Activated CD4-positive, CD25-positive, alpha-beta regulatory T cell treated with anti-CD3 and anti-CD28 coated beads, Interleukin-2, amount 50 U/mL, for 24 hours (primary cell): ENCODE measurements at regions not wholly inside any gene's neighbourhood (a gene's known extent, or its start where the extent isn't known, plus 50 kb on each side); places are given as distances from the start of the nearest gene placed in this dataset.
"Not testable (repeated sequence)": the region's sequence is repeated elsewhere in the genome, so short reads cannot be mapped to it uniquely, and the experiment has no call there.

Source experiments
- ATAC-seq, 2 donors: fragments of 150-1000 bp; cut with Tn5 transposase; one replicate each; pipeline ENCODE4 v1.10.0; 2021; ENCODE audit warnings: mild to moderate bottlenecking in 1 of 2, moderate library complexity in 1 of 2

DNA sequence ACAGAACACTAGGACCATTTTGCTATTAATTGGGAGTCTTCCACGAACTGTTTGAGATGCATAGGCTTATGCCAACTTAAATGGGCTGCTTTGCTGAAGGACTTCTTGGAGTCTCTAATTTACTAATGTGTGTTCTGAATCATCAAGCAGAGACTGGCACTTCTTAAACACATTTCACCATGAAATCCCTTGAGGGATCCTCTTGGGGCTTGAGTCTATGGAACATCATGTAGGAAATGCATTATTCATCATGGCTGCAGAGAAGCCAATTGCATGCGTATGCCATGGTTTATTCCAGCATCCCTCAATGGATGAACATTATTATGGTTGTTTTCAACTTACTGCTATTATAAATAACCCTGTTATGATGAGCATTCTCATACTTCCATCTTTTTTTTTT lies 73.4 kb downstream of the FGD2 start:
- ATAC-seq, result no peak

DNA sequence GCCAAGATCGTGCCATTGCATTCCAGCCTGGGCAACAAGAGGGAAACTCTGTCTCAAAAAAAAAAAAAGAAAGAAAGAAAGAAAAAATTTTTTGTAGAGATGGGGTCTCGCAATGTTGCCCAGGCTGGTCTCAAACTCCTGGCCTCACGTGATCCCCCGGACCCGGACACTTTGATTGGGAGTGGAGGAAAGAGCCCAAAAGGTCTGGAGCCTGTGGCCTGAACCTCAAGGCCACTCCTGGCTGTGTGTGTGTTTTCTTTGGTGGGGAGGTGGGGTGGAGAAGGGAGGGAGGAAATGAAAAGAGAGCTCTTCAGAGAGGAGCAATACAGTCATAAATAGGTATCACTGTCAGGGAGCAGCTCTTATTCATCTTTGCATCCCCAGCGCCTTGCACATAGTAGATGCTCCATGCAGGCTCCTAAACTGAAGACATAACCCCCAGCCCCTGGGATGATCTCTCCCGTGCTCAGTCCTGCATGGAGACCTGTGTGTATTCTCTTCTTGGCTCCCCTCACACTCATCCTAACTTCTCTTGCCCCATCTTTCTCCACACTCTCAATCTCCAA lies 75.7 kb downstream of the FGD2 start:
- ATAC-seq, result no peak

DNA sequence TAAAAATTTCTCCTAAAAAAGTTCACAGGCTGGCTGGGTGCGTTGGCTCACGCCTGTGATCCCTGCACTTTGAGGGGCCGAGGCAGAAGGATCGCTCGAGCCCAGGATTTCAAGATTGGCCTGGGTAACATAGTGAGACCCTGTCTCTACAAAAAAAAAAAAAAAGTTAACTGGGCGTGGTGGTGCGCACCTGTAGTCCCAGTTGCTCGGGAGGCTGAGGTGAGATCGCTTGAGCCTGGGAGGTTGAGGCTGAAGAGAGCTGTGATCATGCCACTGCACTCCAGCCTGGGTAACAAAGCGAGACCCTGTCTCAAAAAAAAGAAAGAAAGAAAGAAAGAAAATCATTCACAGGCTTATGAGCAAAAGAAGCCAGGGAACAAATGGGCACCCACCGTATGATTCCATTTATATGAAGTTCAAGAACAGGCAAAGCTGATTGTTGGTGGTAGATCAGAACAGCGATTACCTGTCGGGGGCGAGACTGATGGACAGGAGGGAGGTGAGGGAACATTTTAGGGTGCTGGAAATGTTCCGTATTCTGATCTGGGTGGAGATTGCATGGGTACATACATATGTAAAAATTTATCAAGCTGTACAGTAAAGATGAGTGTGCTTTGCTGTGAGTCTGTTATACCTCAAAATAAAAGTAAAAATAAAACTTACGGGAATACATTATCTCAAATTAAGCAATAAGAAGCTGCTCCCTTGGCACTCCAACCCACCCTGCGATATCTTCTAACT lies 77.1 kb downstream of the FGD2 start:
- ATAC-seq, result no peak

DNA sequence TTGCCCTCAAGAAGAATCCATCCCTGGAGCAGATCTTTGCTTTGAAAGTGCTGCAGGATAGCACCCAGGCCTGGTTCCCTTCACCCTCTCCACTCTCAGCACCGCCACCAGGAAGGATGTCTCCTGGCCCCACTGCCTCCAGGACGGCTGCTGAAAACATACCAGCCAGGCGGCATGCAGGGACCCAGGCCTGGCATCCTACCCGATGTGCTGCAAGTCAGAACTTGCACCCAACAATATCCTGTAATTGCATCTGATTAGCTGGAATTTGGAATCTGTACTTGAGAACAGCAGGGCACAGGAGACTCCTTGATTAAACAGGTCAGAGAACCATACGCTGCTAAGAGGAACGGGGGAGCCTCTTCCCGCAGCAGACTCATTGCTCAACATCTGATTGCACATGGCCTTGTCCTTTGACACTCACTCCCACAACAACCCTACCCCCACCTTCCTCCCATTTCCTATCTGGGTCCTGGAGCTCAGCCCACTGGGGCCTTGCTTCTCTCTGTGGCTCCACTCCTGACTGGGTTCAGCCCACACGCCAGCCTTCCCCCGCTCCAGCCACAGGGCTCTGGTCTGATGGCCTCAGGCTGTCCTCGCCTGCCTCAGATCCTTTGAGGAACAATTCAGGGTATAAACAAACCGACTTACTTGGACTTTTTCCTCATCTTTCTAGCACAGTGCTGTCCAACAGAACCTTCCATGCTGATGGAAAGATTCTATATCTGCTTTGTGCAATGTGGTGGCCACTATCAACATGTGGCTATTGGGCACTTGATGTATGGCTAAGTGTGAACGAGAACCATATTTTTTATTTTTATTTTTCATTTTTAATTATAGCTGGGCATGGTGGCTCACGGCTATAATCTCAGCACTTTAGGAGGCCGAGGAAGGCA lies 78.0 kb downstream of the FGD2 start:
- no peak for ATAC-seq

DNA sequence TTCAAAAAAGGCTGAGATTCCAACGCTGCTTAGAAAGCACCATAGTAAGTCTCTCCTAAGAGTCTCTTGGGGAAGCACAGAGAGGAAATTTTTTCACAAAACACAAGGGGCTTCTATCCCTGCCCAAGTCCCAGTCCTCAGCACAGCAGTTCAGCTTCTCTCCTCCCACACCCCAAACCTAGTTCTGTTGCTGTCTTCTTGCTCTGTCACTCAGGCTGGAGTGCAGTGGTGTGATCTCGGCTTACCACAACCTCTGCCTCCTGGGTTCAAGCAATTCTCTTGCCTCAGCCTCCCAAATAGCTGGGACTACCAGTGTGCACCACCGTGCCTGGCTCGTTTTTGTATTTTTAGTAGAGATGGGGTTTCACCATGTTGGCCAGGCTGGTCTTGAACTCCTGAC lies 79.2 kb downstream of the FGD2 start:
- not testable (repeated sequence) for ATAC-seq

DNA sequence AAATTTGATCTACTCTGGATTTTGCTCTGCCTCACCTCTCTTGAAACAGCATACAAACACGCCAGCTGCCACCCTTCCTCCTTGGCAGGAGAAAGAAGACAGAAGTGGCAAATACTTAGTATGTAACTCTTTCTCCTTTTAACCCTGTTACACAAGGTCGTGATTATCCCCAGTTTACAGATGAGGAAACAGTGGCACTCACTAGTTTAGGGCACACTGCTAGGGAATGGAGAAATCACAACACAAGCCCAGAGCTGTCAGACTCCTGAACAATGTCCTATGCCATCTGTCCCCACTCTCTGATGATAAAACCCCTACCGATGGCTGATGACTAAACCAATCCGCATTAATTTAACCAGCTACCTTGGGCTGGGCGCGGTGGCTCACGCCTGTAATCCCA lies 79.7 kb downstream of the FGD2 start:
- ATAC-seq, result no peak

DNA sequence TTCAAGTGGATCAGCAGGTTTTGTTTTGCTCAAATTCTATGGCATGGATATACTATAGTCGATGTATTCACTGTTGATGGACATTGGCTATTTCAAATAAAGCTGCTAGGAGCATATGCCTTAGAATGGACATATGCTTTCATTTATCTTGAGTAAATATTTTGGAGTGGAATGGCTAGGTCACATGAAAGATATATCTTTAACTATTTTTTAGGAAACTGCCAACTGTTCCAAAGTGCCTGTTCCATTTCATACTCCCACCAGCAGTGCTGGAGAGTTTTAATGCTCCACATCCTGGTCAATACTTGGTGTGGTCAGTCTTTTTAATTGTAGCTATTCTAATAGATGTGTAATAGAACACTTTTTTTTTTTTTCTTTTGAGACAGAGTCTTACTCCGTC lies 81.1 kb upstream of the PIM1 start:
- no peak for ATAC-seq

DNA sequence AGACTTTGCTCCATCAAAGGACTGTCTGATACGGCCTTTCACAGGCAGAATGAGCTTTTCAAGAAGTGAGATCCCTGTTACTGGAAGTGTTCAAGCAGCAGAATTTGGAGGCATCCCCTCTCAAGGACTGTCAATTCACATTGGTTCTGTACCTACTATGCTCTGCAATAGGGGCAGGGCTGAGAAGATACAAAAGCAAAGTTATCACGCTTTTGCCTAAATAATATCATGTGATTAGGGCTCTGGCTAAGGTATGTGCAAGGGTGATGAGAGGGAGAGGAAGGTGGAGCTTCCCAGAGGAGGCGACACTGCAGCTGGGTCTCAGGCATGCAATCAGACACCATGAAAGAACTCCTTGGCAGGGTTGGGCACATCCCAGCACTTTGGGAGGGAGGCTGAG lies 80.2 kb upstream of the PIM1 start:
- no peak for ATAC-seq

DNA sequence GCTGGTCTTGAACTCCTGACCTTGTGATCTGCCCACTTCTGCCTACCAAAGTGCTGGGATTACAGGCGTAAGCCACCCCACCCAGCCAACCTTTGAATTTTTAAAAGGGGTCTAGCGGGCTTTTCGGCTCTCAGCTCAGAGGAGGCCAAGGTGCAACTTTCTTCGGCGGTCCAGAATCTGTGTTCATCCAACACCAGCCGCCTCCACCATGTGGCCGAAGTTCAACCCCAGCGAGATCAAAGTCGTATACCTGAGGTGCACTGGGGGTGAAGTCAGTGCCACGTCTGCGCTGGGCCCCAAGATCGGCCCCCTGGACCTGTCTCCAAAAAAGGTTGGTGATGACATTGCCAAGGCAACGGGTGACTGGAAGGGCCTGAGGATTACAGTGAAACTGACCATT lies 78.8 kb upstream of the PIM1 start:
- ATAC-seq, result not testable (repeated sequence)

DNA sequence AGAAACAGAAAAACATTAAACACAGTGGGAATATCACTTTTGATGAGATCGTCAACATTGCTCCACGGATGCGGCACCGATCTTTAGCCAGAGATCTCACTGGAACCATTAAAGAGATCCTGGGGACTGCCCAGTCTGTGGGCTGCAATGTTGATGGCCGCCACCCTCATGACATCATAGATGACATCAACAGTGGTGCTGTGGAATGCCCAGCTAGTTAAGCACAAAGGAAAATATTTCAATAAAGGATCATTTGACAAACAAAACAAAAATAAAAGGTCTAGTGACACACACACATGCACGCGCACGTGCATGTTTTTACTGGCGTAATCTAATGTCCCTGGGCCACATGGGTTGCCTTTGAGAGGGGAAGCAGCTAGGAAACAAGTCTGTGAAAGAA lies 78.4 kb upstream of the PIM1 start:
- not testable (repeated sequence) for ATAC-seq

DNA sequence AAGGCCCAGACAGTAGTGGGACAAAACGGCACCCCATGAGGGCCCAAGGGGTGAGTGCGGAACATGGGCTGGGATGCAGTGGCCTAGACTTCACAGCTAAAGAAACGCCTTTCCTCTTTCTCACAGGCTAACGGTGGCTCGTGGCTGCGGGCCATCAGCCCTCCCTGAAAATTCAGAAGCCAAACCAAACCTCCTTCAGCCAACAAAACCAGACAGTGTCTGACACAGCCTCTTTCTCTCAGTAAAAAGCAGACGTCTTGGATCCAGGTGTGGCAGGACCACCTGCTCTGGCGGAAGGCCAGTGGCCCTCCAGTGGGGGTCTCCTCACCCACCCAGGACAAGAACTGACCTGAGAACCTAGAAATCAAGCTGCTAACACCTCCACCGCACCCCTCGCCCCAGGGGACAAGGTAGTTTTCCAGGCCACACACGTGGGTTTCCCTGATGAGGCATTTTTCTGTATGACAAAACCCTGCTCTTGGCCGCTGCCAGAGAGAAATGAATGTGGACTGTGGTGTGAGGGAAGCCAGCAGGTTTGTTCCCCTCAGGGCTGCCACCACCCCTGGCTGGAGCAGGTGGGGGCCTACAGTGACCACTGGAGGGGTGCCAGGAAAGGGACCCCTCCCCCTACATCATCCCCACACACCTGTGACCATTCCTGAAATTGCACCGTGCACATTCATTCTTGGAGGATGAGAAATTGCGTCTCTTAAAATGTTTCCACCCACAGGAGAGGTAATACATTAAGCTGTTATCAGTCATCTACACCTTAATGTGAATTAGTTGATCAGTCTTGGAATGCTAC lies 76.8 kb upstream of the PIM1 start:
- ATAC-seq, result no peak

DNA sequence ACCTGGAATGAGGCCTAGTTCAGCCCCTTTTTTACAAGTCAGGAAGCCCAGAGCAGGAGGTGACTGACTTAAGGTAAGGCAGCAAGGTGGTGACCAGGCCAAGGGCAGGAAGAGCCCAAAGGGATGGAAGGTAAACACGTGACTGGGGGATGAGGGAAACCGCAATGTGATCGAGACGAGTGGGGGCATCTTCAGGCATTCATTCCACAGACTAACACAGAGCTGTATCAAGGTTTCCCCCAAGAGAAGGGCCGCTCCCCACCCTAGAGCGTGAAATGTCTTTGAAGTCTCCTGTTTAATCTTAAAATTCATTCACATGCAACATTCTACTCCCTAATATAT lies 76.3 kb upstream of the PIM1 start:
- no peak for ATAC-seq

DNA sequence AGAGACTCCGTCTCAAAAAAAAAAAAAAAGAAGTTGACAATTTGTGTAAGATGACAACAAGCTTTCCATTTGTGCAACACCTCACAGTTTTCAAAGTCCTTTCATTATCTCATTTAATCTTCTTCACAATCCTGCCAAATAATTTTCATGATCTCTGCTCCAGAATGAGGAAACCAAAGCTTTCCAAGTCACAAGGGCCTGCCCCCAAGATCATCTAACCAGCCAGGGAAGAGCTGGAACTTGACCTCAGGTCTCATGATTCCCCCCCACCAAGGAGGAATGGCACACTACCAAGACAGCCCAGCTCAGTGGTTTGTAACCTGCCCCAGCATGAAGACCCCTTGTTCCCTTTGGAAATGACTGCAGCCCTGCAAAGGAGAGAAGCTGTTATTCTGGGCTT lies 74.0 kb upstream of the PIM1 start:
- no peak for ATAC-seq

DNA sequence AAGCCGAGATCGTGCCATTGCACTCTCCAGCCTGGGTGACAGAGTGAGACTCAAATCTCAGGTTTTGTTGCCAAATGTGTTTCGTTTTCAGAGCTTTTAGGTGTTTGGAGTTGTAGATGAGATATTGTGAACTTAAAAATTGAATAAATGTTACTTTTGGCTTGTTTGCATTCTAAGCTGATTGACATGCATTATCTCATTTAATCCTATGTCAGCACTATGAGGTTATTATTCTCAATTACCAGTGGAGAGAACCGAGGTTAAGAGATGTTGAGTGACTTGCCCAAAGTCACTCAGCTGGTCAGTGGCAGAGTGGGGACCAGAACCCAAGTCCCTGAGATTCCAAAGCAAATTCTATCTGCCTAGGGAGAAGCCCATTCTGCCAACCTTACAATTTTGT lies 72.6 kb upstream of the PIM1 start:
- no peak for ATAC-seq

DNA sequence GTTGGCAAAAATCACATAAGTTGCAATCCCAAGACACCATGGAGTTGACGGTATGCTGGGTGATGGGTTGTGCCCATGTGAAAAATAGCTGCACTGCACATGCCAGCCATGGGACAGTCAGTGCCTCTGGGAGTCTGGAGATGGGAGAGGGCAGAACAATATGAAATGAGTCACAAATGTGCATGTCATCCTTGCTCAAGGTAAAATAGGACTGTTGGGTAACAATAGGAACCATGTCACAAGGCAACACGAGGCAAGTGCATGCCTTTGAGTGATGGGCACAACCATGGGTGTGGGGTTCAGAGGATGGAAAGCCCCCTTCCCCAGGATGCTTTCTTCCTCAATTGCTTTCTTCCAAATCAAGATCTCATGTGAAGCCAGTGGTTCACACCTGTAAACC lies 70.5 kb upstream of the PIM1 start:
- no peak for ATAC-seq

DNA sequence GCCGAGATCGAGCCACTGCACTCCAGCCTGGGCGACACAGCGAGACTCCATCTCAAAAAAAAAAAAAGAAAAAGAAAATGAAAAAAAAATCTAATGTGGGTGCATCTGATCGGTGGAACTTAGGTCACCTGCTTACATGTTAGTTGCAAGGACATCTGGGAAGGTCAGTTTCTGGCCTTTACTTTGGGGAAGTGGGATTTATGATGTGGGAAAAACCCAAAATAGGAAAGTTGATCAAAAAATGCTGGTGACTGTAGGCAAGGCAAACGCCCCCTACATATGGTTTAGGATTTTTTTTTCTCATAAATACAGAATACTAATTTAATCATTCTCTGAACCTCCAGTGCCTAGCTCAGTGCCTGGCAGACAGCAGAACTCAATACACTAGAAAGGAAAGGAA lies 69.2 kb upstream of the PIM1 start:
- no peak for ATAC-seq

DNA sequence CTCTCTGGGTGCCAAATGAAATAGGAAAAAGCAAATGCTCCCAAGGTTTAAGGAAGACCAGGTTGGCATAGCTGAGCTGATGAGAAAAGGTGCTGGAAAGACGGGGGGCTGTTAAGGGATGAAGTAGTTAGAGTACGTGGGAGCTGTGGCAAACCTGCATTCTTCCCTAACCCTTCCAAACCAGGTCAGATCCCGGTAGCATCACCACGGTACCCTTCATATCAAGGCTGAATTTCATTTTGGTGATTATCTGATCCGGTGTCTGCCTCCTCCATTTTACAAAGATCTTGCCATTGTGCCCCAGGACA lies 68.0 kb upstream of the PIM1 start:
- no peak for ATAC-seq

DNA sequence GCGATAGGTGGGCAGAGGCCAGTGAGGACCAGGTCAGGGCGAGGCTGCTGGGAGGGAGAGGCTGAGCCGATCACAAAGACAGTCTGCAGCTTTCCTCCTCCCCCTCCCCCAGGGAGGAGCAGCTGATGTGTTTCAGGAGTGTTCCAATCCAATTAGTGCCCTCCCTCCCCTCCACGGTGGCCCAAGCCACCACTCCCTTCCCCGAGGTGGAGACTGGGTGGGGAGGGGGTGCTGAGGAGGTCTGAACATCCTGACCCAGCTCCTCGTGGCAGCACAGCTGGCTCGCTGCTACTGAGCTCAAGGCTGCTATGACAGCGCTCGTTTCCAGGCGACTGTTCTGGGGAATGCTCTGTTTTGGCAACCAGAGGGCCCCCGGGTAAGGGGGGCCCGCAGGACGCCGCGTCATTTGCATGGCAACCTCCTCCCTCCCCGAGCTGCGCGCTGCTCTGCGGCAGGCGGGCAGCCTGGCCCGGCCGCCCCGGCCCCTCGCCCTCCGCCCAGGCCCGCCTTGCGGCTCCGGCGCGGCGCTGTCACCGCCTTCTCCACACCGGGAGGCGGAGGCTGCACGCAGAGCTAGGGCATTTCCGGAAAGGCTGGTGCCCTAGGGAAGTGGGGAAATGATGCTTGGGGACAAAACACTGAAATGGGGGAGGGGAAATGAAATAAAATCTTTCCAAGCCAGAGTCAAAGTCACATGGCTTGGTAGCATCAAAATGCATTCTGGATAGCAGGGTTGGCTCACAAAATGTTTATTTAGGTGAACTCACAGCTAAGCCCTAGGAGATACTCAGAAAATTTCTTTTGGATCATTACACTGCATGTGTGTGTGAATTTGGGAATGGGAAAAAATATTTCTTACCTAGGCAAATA lies 67.4 kb upstream of the PIM1 start:
- peak; percentile 90 for ATAC-seq

DNA sequence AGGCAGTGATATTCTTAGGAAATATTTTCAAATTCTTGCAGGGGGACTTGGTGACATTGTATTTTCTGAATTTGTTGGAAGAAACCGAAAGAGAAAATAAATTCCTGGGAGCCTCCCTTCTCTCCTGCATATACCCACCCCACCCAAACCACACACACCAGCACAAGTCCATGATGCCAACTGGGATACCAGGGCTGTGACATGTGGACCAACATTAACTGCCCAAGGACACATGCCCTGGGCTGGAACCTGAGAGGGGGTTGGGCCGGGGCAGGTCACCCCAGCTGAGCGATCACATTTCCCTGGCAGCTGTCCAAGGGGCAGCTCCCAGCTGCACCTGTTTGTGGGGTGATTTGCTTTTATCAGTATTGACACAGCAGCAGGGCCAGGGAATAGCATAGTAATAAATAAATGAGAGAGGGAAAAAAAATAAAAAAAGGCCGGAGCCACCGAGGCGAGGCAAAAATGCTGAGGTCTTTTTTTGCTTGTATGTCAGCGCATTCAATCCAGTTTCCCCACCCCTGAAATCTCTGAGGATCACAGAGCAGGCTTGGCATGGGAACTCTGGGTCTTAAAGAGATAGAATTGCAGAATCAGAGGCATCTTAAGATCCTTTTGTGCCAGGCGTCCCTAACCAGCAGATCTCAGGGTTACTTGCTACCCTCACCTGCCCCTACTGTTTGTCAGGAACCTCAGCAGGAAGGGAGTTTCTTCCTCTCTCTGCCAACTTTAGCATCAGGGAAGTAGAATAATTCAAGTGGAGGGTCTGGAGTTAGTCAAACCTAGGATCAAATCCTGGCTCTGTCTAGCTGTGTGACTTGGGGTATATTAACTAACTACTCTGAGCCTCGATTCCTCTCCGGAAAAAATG lies 66.5 kb upstream of the PIM1 start:
- no peak for ATAC-seq

DNA sequence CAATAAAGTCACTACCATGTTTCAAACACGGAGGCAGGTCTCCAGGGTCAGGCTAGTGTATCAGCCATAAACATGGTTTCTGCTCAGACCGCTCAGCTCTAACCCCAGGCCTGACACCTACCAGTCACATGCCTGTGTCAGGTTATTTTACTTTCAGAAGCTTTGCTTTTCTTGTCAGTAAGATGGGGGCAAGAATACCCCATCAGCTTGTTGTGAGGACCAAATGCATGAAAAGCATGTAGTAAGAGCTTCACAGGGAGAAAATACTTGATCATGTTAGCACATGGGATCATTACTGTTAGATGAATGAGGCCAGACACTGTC lies 65.2 kb upstream of the PIM1 start:
- ATAC-seq, result no peak
